Left kidney (tissue), 1 donor: ENCODE measurements at regions not wholly inside any gene's neighbourhood (a gene's known extent, or its start where the extent isn't known, plus 50 kb on each side); places are given as distances from the start of the nearest gene placed in this dataset.

Experiments
- DNase-seq: peaks from one replicate; pipeline ENCODE4 v3.0.0-alpha.2; 2013

DNA sequence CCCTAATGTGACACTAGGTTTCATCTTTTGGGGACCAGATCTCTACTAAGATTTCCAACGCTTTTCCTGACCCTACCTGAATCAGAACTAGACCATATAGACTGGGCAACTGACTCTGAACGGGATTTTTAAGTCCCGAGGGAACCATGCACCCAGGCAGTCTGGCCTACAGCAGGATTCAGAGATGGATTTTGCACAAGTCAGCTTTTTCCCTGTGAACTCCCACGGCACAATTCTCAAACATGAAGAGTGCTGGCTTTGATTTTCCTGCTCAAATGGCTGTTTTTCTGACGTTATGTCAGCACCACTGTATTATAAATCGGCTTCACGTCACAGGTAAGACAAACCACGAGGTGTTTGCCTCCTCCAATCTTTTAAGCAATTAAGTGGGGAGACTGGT is 409.1 kb downstream of the TCERG1L start:
- DNase-seq = no peak

DNA sequence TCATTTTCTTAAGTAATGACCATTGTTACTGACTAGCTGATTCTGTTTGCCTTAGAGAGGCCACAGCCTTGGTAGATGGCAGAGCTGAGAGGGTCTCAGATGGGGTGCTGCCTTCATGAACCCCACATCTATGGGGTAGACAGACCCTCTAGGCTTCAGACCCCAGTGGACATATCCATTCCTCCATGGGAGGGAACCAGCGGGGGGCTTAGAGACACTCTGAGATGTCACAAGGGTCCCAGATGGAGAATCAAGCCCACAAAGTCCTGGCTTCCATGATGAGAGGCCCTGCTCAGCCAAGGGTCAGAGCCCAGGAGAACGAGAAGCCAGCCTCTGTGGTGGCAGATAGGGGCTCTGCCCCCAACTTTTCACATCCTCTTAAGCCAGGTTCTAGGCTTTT is 408.6 kb downstream of the TCERG1L start:
- DNase-seq = no peak

DNA sequence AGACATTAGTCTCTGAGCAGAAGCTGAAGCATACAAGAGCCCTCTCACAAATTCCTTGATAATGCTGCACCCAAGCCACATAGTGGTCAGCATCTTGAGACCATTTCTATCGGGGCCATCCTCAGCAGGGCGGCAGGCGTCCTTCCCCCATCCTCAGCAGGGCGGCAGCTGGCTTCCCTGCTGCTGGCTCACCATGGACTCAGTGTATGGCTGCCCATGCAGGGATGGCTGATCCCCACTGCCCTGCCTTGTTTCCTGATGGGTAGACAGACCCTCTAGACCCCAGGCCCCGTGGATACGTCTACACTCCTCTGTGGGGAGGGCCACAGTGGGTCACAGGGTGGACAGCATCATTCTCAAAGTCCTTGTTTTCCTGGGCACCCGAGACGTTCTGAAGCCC is 406.8 kb downstream of the TCERG1L start:
- DNase-seq = no peak

DNA sequence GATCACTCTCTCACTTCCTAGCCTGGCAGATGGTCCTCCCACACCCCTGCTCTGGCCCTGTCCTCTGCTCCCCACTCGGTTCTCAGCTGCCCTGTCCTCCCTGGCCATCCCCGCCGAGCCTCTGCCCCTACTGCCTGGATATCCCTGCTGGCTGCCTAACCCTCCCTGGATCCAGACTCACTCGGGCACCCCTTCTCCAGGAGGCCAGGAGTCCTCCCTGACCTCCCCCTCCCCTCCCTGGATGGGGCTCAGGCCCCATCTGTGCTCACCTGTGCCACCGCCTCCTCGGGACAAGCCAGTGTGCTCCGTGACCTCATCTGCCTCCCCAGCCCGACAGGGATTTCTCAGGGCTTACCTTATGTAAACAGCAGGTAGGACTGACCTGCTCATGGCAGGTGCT is 406.1 kb downstream of the TCERG1L start:
- no peak for DNase-seq

DNA sequence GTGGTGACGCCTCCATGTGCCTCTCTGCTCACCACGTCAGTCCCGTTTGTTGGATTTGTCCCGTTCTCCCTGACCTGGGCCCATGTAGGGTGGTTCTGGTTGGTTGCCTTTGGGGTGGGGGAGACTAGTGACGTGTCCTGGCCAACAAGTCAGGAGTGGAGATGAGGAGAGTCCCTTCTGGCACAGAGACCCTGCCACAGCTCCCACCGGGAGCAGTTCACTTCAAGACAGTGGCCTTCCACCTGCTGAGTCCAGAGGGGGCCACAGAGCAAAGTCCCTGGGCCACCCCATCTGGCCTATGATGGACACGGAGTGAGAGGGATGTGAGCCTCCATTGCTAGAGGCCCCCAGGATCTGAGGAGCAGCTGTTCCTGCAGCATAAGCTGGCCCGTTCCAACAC is 405.6 kb downstream of the TCERG1L start:
- no peak for DNase-seq

DNA sequence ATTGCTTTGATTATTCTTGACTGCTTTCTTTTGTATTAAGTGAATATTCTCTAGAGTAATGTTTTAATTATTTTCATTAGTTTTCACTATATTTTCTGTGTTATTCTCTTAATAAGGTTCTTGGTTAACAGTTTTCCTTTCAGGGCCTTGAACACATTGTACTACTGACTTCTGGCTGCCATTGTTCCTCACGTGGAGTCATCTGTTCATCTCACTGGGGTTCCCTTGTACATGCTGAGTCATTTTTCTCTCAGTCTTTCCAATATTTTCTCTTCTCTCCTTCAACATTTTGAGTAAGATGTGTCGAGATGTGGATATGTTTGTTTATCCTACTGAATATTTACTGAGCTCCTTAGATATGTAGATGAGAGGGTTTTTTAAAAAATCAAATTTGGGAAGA is 400.7 kb downstream of the TCERG1L start:
- DNase-seq = no peak

DNA sequence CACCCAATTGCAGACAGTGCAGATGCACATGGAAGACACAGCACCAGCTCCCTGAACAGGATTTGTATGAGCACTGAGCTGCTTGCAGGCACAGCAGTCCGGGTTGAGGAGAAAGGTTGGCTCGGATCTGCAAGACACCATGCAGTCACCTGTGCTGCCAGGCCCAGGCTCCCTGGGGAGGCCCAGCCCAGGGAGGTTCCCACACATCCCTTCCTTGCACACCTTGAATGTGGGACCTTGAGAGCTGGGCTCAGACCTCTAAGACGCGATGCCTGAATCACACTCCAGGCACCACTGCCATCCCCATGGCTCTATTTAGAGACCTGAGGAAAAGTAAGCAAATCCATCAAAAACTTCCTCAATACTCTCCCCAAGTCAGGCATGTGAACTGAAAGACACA is 397.7 kb downstream of the TCERG1L start:
- DNase-seq = no peak

DNA sequence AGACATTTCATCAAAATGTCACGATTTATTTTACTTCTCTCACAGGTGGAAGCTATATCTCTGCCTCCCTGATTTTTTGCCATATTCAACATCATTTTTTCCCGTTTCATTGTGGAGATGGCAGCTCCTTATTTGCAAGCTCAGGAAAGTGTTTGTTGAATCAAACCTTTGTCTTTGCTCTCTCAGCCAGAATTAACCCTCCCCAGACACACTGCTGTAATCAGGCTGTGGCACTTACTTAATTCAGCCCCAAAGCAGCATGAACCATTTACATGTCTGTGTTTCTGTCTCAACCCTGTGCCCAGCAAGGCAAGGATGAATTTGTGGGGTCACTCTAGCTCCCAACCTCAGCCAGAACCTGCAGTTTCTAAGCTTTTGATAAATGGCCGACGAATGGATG is 397.2 kb downstream of the TCERG1L start:
- no peak for DNase-seq

DNA sequence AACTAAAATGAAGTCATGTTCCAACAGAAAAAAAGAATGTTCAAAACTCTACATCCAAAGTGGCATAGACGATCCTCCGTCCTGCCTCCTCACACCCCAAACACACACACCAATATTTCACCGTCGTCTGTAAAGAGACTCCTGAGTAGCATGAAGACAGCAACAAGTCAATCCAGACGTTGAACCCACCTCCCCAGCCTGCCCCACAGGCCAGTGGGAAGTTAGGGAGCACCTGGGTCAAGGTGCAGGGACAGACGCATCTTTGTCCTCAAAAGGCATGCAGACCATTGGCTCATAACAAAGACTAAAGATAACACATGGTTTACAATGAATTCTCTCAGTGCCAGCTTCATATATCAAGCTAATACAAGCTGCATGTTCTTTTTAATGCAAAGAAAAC is 396.5 kb downstream of the TCERG1L start:
- no peak for DNase-seq

DNA sequence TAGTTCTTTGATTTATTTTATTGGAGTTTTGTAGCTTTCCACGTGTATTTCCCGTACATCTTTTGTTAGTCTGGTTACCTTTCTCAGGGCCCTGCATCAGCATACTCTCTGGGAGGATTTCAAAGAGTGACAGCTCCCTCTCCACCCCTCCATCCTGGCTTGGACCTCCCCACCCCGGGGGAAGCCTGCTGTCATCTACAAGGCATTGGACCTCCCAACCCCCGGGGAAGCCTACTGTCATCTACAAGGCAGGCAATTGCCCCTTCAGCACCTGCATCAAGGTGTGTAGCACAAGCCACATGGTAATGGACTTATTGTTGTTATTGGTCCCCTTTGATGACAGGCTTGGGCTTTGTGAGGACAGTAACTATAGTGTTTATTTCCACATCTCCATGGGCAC is 390.1 kb downstream of the TCERG1L start:
- DNase-seq = no peak

DNA sequence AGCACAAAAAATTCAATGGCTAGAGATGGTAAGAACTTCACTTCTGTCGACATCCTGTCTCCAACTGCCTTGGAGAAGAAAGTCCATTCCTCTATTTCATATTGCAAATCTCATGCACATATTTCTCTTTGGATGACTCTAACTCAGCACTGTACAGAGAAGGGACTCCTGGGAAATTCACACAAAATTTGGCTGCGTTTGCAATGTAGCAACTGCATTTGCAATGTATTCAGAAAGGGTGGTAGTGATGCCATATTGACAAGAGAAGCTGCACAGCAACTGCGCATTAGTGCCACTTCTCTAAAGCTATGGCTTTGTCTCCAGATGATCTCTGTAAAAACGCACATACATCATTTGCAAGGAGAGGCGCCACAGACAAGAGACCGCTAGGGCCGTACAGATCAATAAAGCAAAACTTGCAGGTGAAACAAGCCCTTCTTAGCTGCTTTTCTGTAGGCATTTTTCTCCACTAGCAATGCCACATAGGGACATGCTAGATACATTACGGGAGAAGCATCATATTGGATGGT is 389.5 kb downstream of the TCERG1L start:
- no peak for DNase-seq

DNA sequence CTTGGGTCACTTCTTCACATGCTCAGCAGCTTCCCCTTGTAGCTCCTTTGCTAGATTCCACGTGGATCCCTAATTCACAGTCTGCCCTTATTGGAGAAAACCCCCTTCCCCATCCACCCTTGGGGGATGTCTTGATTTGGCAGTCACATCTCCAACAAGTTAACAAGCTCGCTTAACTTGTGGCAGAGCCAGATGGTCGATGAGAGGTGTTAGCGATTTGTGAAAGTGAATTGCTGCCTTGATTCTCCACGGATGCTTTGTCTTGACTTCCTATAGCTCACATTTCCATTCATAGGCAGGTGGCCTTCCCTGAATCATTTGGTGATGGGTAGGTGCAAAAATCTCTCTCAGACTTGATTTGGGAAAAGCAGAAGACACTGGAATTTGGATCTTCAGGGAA is 387.9 kb downstream of the TCERG1L start:
- DNase-seq = no peak

DNA sequence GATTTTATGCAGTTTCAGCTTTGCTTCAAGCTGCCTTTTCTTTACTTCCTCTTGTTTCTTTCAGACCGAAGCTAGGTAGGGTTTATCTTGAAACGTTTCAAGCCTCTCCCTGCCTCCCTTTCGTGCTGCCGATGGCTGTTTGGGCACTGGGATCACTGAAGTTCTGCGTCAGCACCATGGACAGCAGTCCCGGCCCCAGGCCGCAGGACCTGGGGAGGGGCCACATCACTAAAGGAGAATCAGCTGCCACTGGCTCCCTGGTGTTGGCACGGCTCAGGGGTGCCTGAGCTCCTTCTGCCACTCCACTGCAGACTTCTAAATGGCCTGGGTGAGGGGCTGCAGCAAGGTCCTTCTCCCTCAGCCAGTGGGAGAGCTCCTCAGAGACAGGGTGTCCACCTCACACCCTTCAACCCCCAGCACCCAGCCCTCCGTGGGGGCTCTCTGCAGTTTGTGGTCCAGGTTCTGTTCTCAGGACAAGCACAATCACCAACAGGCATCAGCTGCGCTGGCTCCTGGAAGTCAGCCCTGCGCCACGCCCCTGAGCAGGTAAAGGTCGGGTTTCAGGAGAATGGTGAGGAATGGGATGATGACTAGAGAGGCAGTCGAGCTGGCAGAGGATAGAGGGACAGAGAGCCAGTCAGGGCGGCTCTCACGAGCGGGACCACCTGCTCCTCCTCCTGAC is 387.2 kb downstream of the TCERG1L start:
- peak; percentile 69 for DNase-seq

DNA sequence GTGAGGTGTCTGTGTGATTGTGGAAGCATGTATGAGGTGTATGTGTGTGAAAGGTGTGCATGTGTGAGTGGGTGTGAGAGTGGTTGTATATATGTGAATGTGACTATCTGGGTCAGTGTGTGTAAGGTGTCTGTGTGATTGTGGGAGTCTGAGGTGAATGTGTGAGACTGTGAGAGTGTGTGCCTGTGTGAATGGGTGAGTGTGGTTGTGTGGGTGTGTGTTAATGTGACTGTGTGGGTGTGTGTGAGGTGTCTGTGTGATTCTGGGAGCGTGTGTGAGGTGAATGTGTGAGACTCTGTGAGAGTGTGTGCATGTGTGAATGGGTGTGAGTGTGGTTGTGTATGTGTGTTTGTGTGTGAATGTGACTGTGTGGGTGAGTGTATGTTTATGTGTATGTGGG is 385.1 kb downstream of the TCERG1L start:
- DNase-seq = no peak

DNA sequence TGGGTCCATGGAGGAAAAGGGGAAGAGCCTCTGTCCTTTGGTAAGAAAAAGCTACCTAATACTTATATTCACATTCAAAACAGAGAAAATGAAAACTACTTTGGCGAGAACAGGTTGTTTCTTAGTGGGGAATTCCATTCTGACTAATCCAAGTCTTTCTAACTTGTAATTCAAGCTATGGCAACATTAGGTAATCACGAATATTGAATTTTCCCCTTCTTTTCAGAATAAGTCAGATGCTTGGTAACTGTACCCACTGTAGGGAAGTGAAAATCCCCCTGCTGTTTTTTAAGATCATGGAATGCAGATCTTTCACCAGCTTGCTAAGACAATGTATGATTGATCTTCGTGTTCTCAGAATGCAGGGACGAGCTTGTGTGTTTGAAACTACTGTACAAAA is 384.4 kb downstream of the TCERG1L start:
- no peak for DNase-seq

DNA sequence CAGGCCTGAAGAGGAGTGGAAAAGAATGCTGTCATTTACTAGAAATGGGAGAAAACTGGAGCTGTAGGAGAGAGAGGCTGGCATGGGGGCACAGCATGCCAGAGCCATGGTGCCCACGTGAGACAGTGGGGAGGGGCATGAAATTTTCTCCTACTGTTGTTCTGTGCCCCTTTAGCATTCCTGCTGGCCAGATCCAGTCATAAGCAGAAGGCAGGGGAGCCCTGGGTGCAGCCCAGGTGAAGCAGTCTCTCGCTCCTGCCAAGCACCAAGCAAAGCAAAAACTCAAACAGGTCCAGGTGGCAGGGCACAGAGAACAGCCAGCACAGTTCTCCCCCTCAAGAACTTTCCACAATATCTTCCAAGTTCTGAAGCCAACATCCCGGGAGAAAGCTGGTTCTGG is 383.2 kb downstream of the TCERG1L start:
- no peak for DNase-seq

DNA sequence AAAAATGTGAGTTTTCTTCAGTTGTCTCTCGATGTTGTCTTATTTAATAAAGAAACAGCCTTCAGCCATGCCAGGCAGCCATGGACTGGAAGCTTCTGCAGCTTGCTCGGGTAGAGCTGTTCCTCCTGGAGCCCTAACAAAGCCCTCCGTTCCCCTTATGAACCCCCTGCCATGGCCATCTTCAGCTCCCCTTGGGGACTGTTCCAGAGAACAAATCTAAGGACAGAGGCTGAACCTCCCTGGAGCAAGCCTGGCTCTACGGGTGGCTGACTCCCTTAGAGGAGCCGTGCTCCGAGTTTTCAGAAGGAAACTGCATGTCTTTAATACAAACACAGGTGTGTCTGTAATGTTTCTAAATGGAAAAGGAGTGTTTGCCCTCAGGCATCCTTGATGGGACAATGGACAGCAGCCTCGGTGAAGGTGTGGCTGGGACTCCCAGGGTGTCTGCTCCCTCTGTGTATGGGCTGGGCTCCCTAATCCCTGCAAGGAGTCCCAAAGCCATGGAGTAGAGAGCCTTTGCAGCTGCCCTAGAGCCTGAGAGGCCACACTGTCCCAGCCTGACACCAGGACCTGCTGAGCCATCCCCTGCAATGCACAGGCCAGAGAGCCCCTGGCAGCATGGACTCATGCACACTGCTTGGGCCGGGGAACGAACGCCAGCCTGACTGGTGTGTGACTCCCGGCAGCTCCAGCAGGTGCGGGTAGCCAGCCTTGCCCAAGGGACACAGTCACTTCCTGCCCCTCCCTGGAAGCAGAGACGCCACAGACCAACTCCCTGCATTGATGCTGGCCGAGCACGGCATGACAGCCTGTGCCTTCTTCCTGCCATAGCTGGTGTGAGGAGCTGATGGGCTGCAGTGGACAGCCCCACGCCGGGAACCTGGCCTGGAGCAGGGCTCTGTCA is 381.8 kb downstream of the TCERG1L start:
- no peak for DNase-seq

DNA sequence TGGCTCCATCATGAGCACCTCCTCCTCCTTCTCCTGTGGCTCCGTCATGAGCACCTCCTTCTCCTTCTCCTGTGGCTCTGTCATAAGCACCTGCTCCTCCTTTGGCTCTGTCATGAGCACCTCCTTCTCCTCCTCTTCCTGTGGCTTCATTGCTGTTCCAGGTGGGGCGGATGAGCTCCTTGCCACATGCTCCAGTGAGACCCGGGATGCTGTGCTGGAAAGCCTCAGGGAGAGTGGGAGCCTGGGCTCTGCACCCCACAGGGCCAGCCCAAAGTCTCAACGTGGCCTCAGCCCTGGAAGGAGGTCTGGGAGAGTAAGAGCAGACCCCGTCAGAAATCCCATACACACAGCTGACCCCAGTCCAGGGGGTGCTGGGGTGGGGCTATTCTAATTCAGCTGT is 380.7 kb downstream of the TCERG1L start:
- DNase-seq = no peak

DNA sequence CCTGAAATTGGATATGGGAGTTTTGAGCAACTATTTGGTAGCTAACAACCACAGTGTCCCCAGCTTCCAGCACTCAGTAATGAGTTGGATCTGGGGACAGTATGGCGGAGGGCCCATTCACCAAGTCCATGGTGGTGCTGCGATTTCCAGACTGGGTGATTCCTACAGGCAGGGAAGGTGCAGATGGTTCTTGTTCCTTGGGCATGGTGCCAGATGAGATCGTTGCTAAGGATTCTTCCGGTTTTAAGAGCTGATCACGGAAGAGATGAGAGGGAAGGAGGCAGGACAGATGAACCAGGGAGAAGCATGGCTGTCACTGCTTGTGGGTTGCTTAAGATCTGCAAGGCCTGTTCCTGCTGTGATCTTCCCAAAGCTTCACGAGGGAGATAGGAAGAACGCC is 380.3 kb downstream of the TCERG1L start:
- DNase-seq = no peak

DNA sequence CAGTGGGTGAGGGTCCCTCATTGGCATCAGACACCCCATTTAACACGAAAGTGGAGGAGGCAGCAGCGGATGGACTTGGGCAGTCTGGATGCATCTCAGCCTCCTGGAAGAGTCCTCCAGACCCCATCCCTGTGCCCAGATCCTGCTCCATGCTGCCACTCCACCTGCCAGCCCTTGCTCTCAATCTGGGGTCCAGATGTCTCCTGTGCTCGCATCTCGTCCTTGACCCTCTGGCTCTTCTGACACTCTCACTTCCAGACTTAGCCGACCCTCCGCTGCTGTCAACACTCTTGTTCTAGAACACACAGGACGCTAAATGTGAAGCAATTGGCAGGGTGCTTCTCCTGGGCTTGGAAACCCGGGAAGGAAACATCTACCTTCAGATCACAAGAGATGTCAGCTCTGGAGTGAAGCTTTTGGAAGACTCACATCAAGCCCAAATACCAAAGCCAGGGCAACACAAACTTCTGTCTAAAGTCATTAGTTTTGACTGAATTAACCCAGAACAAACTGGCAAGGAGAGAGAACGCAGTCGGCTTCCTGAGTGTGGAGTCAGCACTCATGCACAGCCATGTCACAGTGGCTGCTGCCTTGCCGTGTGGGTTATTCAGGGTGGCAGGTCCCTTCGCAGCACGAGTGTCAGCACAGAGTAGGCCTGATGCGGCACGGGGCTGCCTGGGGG is 379.1 kb downstream of the TCERG1L start:
- DNase-seq = no peak

DNA sequence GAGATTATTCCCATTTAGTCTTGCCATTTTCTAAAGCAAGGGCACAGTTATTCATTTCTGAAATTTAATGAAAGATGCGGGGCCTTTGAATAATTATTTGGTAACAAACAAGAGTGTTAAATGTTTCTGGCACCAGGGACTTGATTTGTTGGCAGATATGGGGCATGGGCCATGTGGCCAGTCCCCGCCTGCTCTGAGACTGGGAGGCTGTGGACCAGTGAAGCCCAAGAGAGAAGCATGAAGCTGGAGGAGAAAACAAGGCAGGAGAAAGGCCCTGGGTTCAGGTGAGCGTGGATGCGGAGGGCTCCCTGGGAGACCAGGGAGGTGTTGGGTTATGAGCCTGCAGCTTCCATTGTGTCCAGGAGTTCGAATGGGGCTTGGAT is 378.5 kb downstream of the TCERG1L start:
- DNase-seq = no peak

DNA sequence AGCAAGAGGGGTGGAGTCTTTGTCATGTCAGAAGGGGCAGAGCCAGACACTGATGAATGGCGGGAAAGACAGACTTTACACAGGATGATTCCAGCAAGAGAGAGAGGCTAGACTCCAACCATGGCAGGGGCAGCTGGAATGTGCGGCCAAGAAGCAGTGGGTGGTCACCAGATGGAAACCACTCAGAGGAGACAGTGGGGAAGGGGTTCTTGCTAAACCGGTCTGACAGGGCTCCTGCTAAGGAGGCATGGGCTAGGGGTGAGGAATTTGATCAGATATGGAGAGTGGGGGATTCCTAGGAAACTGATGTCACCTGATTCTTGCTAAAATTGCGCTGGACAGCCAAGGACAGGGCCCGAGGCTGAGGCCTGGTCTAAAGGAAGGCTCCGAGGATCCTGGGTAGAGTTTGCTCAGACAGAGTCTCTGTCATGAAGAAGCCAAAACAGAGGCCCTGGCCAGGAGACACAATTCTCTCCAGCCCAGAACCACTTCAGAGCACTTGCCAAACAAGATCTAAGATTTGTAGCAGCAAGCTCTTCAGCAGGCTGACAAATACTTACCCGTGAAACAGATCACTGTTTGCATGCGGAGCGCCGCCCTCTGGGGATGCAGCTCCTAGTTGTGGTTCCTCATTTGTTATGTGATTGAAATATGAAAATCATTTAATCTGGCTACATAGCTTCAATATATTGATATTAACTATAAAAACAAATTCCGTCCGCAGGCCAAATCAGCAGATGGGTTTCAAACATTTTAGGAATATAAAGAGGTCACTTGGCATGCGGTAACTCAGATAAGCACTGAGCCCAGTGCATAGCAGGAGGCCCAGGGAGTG is 377.0 kb downstream of the TCERG1L start:
- no peak for DNase-seq
